ENCODE measurements at regions not wholly inside any gene's neighbourhood (a gene's known extent, or its start where the extent isn't known, plus 50 kb on each side); places are given as distances from the start of the nearest gene placed in this dataset.

DNA sequence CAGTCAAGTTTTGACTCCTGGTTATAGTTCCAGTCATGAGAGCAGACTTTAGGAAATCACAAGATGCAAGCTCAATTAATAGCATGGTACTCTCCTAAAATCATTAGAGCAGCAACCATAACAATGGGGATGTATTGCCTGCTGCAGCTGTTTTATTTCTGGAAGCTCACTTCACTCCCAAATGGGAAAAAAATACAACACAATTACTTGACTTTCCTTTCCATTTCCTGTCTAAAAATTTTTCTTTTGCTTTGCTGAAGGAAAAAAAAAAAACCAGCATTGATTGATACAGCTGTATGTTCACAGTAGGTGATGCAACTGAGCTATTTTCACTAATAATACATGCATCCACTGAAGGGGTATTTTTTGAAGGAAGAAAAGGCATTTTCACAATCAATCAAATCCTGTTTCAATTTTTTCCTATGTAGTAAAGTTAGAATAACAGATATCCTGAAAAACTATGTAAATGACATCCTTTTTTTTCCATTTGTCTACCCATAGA is 143.9 kb upstream of the NOVA1 start:
- Histone ChIP-seq H3K27me3 (no peaks in the 10 kb centered on the region), H3K4me1 (no peaks in the 10 kb centered on the region), H3K27ac (no peak overlapping the region), H3K36me3 (no peaks in the 10 kb centered on the region), H3K4me3 (no peak overlapping the region), H3K9me3 (no peaks in the 10 kb centered on the region)
- TF ChIP-seq, protein P1, sequence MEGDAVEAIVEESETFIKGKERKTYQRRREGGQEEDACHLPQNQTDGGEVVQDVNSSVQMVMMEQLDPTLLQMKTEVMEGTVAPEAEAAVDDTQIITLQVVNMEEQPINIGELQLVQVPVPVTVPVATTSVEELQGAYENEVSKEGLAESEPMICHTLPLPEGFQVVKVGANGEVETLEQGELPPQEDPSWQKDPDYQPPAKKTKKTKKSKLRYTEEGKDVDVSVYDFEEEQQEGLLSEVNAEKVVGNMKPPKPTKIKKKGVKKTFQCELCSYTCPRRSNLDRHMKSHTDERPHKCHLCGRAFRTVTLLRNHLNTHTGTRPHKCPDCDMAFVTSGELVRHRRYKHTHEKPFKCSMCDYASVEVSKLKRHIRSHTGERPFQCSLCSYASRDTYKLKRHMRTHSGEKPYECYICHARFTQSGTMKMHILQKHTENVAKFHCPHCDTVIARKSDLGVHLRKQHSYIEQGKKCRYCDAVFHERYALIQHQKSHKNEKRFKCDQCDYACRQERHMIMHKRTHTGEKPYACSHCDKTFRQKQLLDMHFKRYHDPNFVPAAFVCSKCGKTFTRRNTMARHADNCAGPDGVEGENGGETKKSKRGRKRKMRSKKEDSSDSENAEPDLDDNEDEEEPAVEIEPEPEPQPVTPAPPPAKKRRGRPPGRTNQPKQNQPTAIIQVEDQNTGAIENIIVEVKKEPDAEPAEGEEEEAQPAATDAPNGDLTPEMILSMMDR (IDR thresholded peaks at IDR 0.05), result no peak
- no peak for TF ChIP-seq POLR2A (IDR thresholded peaks at IDR 0.05)
- DNase-seq (no peak), ATAC-seq (no peak)
- intact Hi-C loops (cut with DNase I), result no loop called here

DNA sequence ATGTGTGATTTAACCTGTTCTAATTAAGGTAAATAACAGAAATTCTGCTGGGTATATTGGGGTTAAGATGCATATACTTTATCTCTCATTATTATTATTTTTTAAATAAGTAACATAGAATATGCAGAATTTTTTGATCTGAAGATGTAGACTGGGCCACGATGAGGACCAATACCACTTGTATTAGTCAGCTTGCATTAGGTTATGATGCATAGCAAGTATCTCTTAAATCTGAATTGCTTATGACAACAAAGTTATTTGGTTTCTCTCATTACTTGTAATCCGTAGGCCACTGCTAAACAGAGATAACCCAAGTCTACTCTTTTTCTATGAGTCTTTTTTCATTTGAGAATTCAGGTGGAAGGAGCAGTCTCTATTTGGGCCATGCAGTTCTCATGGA is 145.5 kb upstream of the NOVA1 start:
- Histone ChIP-seq H3K9me3 (no peaks in the 10 kb centered on the region), H3K27ac (no peak overlapping the region), H3K36me3 (no peaks in the 10 kb centered on the region), H3K4me1 (no peaks in the 10 kb centered on the region), H3K4me3 (no peak overlapping the region), H3K27me3 (no peaks in the 10 kb centered on the region)
- 71 to 88% (median 74%) methylated on average over 2 of the region's 2 CpGs for WGBS, 4 donors
- DNase-seq, result no peak
- no peak for TF ChIP-seq POLR2A (IDR thresholded peaks at IDR 0.05)
- TF ChIP-seq, protein P1 (IDR thresholded peaks at IDR 0.05), result no peak
- no peak for ATAC-seq
- intact Hi-C loops (cut with DNase I), result no loop called here

DNA sequence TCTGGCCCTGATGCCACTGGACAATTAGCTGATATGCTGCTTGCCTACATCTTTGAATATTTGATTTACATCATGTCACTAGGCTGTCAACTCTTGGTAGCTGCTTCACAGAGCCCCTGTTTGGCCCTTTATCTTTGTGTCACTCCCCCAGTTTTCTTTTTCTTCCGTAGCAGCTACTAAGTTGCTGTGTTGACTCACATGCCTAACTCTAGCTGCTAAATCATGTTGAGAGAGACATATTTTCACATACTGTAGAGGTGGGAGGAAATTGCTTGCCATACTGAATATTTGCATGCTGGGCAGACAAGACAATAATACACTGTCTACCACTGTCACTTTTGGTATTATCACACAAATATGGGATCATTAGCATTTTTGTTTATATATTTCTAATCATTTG is 147.1 kb upstream of the NOVA1 start:
- Histone ChIP-seq H3K9me3 (no peaks in the 10 kb centered on the region), H3K27ac (no peak overlapping the region), H3K4me3 (no peak overlapping the region), H3K27me3 (no peaks in the 10 kb centered on the region), H3K36me3 (no peaks in the 10 kb centered on the region), H3K4me1 (no peaks in the 10 kb centered on the region)
- DNase-seq, result no peak
- ATAC-seq, result no peak
- no peak for TF ChIP-seq POLR2A (IDR thresholded peaks at IDR 0.05)
- TF ChIP-seq, protein P1 (IDR thresholded peaks at IDR 0.05), result no peak
- intact Hi-C loops (cut with DNase I), result no loop called here
- WGBS, 4 donors, result 23 to 32% (median 26%) methylated on average over 1 of the region's 1 CpG

DNA sequence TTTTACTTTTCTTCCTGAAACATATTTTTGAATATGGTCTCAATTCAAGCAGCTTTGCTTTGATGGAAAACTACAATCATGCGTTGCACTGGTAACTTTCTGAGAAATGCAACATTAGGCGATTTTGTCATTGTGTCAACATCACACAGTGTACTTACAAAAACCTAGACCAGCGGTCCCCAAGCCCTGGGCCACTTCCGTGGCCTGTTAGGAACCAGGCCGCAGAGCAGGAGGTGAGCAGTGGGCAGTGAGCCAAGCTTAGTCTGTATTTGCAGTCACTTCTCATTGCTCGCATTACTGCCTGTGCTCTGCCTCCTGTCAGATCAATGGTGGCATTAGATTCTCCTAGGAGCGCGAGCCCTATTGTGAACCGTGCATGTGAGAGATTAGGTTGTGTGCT is 163.7 kb upstream of the NOVA1 start:
- WGBS, 4 donors, result 75 to 82% (median 80%) methylated on average over 9 of the region's 9 CpGs
- TF ChIP-seq, protein P1 (IDR thresholded peaks at IDR 0.05), result no peak
- no peak for TF ChIP-seq POLR2A (IDR thresholded peaks at IDR 0.05)
- Histone ChIP-seq H3K27ac (no peak overlapping the region), H3K27me3 (no peaks in the 10 kb centered on the region), H3K4me3 (no peak overlapping the region), H3K9me3 (no peaks in the 10 kb centered on the region), H3K36me3 (no peaks in the 10 kb centered on the region), H3K4me1 (no peaks in the 10 kb centered on the region)
- ATAC-seq, result no peak
- intact Hi-C loops (cut with DNase I), result no loop called here
- DNase-seq, result no peak

Data from heart left ventricle (tissue), 16 donors.